ENCODE measurements at regions not wholly inside any gene's neighbourhood (a gene's known extent, or its start where the extent isn't known, plus 50 kb on each side); places are given as distances from the start of the nearest gene placed in this dataset.

DNA sequence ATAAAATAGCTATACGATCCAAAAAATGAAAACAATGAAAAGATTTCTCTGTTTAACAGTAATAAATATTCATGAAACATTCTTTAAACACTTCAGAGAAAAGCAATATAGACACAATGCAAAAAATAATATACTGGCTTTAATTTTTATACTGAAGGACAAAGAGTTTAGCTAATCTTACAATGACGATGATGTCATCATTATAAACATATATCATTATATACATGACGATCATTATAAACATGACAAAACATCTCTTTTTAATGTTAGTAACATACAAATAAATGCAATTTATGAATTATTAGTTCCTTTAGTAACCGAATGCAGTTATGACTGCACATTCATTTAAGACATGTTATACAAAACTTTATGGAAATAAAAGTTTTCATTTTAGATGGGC lies 1434.6 kb downstream of the PCDH18 start:
- H4K20me1 ChIP-seq (ENCODE audit: control insufficient read depth, insufficient read depth, low read depth, low read length) = no peaks in the 10 kb centered on the region
- no peaks in the 10 kb centered on the region; the same call in 1 of the 2 replicates for H3K9me3 ChIP-seq (ENCODE audit: control insufficient read depth, insufficient read depth, low read length)
- H3K9me2 ChIP-seq (replicated peaks; ENCODE audit: control insufficient read depth, low read length) = no peaks in the 10 kb centered on the region
- H3K4me1 ChIP-seq (ENCODE audit: control insufficient read depth, low read length) = no peaks in the 10 kb centered on the region
- H3K27me3 ChIP-seq (ENCODE audit: control insufficient read depth, low read length) = no peaks in the 10 kb centered on the region
- H3K36me3 ChIP-seq (ENCODE audit: control insufficient read depth, low read length) = no peaks in the 10 kb centered on the region
- no peaks in the 10 kb centered on the region for H3F3A ChIP-seq (ENCODE audit: control insufficient read depth, insufficient read depth)
- no peaks in the 10 kb centered on the region for H3K79me2 ChIP-seq (ENCODE audit: control insufficient read depth, low read length)
- no peak overlapping the region for H3K27ac ChIP-seq (ENCODE audit: low read depth, low read length)
- TF ChIP-seq EZH2phosphoT487 (IDR thresholded peaks at IDR 0.05; ENCODE audit: borderline replicate concordance, low read length) = no peak
- TF ChIP-seq, protein P1, sequence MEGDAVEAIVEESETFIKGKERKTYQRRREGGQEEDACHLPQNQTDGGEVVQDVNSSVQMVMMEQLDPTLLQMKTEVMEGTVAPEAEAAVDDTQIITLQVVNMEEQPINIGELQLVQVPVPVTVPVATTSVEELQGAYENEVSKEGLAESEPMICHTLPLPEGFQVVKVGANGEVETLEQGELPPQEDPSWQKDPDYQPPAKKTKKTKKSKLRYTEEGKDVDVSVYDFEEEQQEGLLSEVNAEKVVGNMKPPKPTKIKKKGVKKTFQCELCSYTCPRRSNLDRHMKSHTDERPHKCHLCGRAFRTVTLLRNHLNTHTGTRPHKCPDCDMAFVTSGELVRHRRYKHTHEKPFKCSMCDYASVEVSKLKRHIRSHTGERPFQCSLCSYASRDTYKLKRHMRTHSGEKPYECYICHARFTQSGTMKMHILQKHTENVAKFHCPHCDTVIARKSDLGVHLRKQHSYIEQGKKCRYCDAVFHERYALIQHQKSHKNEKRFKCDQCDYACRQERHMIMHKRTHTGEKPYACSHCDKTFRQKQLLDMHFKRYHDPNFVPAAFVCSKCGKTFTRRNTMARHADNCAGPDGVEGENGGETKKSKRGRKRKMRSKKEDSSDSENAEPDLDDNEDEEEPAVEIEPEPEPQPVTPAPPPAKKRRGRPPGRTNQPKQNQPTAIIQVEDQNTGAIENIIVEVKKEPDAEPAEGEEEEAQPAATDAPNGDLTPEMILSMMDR (IDR thresholded peaks at IDR 0.05; ENCODE audit: low read depth, low read length, poor library complexity, severe bottlenecking) = no peak
- H3K4me2 ChIP-seq (ENCODE audit: low read length) = no peak overlapping the region
- H3K4me3 ChIP-seq (ENCODE audit: low read length) = no peak overlapping the region

DNA sequence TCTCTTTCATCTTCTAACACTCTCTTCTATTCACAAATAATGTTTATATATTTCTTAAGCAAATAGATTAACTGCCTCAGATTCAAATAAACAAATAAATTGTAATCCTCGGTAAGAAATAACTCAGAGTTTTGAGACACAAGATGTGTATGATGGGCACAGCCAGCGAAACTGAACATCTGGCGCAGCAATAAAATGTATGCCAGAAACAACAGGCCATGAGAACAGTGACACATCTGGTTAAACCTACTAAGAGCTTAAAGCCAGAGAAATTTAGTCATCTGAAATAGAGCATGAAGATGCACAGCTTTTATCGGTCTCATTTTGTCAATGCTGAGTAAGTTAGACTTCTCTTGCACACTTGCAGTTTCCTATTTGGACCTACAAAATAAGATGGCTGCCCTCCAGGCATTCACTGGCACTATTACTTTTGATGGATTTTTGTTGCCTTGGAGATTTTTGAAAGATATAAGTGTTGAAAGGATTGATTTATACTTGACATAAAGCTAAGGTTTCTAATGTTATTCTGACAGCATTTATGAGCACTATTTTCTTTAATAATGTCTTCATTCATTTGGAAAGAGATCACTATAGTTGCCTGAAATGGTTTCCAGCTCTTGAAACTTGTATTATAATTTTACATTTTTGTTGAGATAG lies 1444.0 kb downstream of the PCDH18 start:
- H3K36me3 ChIP-seq (ENCODE audit: control insufficient read depth, low read length) = no peaks in the 10 kb centered on the region
- no peaks in the 10 kb centered on the region for H4K20me1 ChIP-seq (ENCODE audit: control insufficient read depth, insufficient read depth, low read depth, low read length)
- no peaks in the 10 kb centered on the region for H3F3A ChIP-seq (ENCODE audit: control insufficient read depth, insufficient read depth)
- H3K27ac ChIP-seq (ENCODE audit: low read depth, low read length) = no peak overlapping the region
- H3K79me2 ChIP-seq (ENCODE audit: control insufficient read depth, low read length) = no peaks in the 10 kb centered on the region
- no peak overlapping the region for H3K4me2 ChIP-seq (ENCODE audit: low read length)
- no peaks in the 10 kb centered on the region for H3K9me2 ChIP-seq (replicated peaks; ENCODE audit: control insufficient read depth, low read length)
- H3K27me3 ChIP-seq (ENCODE audit: control insufficient read depth, low read length) = no peaks in the 10 kb centered on the region
- TF ChIP-seq EZH2phosphoT487 (IDR thresholded peaks at IDR 0.05; ENCODE audit: borderline replicate concordance, low read length) = no peak
- TF ChIP-seq, protein P1 (IDR thresholded peaks at IDR 0.05; ENCODE audit: low read depth, low read length, poor library complexity, severe bottlenecking) = no peak
- no peaks in the 10 kb centered on the region for H3K4me1 ChIP-seq (ENCODE audit: control insufficient read depth, low read length)
- H3K4me3 ChIP-seq (ENCODE audit: low read length) = no peak overlapping the region
- H3K9me3 ChIP-seq (ENCODE audit: control insufficient read depth, insufficient read depth, low read length) = no peaks in the 10 kb centered on the region

DNA sequence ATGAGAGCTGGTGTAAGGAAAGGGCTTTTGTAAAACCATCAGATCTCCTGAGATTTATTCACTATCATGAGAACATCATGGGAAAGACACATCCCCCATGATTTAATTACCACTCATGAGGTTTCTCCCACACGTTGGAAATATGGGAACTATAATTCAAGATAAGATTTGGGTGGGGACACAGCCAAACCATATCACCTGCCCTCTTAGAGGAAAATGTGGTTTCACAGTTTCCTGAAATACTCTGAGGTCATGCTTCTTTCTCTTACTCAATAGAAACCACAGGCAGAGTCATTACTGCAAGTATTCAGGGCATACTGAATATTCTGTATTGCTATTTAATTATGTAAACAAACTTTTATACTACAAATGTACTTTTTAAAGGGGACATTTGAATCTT lies 1453.3 kb downstream of the PCDH18 start:
- no peak overlapping the region for H3K4me2 ChIP-seq (ENCODE audit: low read length)
- TF ChIP-seq, protein P1 (IDR thresholded peaks at IDR 0.05; ENCODE audit: low read depth, low read length, poor library complexity, severe bottlenecking) = no peak
- no peaks in the 10 kb centered on the region for H3K4me1 ChIP-seq (ENCODE audit: control insufficient read depth, low read length)
- no peaks in the 10 kb centered on the region for H4K20me1 ChIP-seq (ENCODE audit: control insufficient read depth, insufficient read depth, low read depth, low read length)
- H3K27ac ChIP-seq (ENCODE audit: low read depth, low read length) = no peak overlapping the region
- no peaks in the 10 kb centered on the region for H3F3A ChIP-seq (ENCODE audit: control insufficient read depth, insufficient read depth)
- no peaks in the 10 kb centered on the region for H3K9me2 ChIP-seq (replicated peaks; ENCODE audit: control insufficient read depth, low read length)
- H3K4me3 ChIP-seq (ENCODE audit: low read length) = no peak overlapping the region
- H3K79me2 ChIP-seq (ENCODE audit: control insufficient read depth, low read length) = no peaks in the 10 kb centered on the region
- no peaks in the 10 kb centered on the region for H3K36me3 ChIP-seq (ENCODE audit: control insufficient read depth, low read length)
- no peaks in the 10 kb centered on the region for H3K9me3 ChIP-seq (ENCODE audit: control insufficient read depth, insufficient read depth, low read length)
- no peaks in the 10 kb centered on the region for H3K27me3 ChIP-seq (ENCODE audit: control insufficient read depth, low read length)
